Activated T-helper 17 cell treated with anti-CD3 and anti-CD28 coated beads, Interleukin-2, amount 50 U/mL, for 72 hours (primary cell): ENCODE measurements at regions not wholly inside any gene's neighbourhood (a gene's known extent, or its start where the extent isn't known, plus 50 kb on each side); places are given as distances from the start of the nearest gene placed in this dataset.

Experiments
- ATAC-seq: fragments of 150-1000 bp; cut with Tn5 transposase; replicated peaks from 2 replicates; pipeline ENCODE4 v1.10.0; 2021; ENCODE audit warnings: mild to moderate bottlenecking, moderate library complexity
- H3K27ac Mint-ChIP-seq: one replicate; pipeline ENCODE4 v1.8.0; 2022; ENCODE audit warnings: mixed read lengths
- H3K27me3 Mint-ChIP-seq: one replicate; pipeline ENCODE4 v1.8.0; 2022; ENCODE audit warnings: mixed read lengths
- H3K36me3 Mint-ChIP-seq: one replicate; pipeline ENCODE4 v1.8.0; 2022; ENCODE audit warnings: low read depth, mild to moderate bottlenecking, mixed read lengths
- H3K4me1 Mint-ChIP-seq: one replicate; pipeline ENCODE4 v1.8.0; 2022; ENCODE audit warnings: mixed read lengths
- H3K4me3 Mint-ChIP-seq: one replicate; pipeline ENCODE4 v1.8.0; 2022; ENCODE audit warnings: mild to moderate bottlenecking, mixed read lengths
- H3K9me3 Mint-ChIP-seq: one replicate; pipeline ENCODE4 v1.8.0; 2022; ENCODE audit warnings: mixed read lengths

- H3K9me3 Mint-ChIP-seq: peaks cover 9% of the 10 kb centered on the region
- H3K27ac Mint-ChIP-seq: no peak overlapping the region
- H3K4me3 Mint-ChIP-seq: no peak overlapping the region
- H3K4me1 Mint-ChIP-seq: no peaks in the 10 kb centered on the region
- H3K27me3 Mint-ChIP-seq: no peaks in the 10 kb centered on the region
- H3K36me3 Mint-ChIP-seq: no peaks in the 10 kb centered on the region
- no peak for ATAC-seq
Measured at GRCh38 chr10:108244443-108245228, 1080.1 kb upstream of the SORCS1 start.

GRCh38 chr10:108241166-108241565 lies 1076.7 kb upstream of the SORCS1 start:
- Mint-ChIP-seq H3K9me3 (peaks cover 14% of the 10 kb centered on the region), H3K36me3 (no peaks in the 10 kb centered on the region), H3K27me3 (no peaks in the 10 kb centered on the region), H3K4me3 (no peak overlapping the region), H3K4me1 (no peaks in the 10 kb centered on the region), H3K27ac (no peak overlapping the region)
- ATAC-seq: no peak

DNA sequence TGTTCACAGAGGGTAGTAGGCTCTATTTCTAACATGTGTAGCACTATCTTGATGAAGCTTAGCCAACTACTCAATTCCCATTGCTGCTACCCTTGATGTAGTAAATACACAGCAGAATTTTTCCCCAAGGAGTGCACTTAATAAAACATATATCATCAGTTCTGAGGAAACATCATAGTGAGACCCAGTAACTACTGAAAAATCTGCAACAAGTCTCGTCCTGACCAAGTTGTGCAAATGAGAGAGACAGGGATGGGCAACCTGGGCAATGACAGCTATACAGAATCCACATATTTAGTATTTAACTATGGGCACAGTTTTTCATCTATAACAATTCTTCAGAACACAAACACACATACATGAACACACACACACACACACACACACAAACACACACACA lies 1073.8 kb upstream of the SORCS1 start:
- Mint-ChIP-seq H3K9me3 (peaks cover 18% of the 10 kb centered on the region), H3K4me1 (no peaks in the 10 kb centered on the region), H3K4me3 (no peak overlapping the region), H3K27me3 (no peaks in the 10 kb centered on the region), H3K27ac (no peak overlapping the region), H3K36me3 (no peaks in the 10 kb centered on the region)
- ATAC-seq: no peak

GRCh38 chr10:108230478-108231170 lies 1066.1 kb upstream of the SORCS1 start:
- H3K27me3 Mint-ChIP-seq: no peaks in the 10 kb centered on the region
- no peak overlapping the region for H3K4me3 Mint-ChIP-seq
- H3K27ac Mint-ChIP-seq: no peak overlapping the region

GRCh38 chr10:108208732-108209131 lies 1044.2 kb upstream of the SORCS1 start:
- Mint-ChIP-seq H3K4me1 (no peaks in the 10 kb centered on the region), H3K4me3 (no peak overlapping the region), H3K36me3 (no peaks in the 10 kb centered on the region), H3K27ac (no peak overlapping the region), H3K9me3 (peaks cover 19% of the 10 kb centered on the region), H3K27me3 (no peaks in the 10 kb centered on the region)
- no peak for ATAC-seq

More at GRCh38 chr10:108230478-108231170, 1066.1 kb upstream of the SORCS1 start:
- H3K36me3 Mint-ChIP-seq: no peaks in the 10 kb centered on the region
- no peak for ATAC-seq
- H3K9me3 Mint-ChIP-seq: peaks cover 17% of the 10 kb centered on the region
- H3K4me1 Mint-ChIP-seq: no peaks in the 10 kb centered on the region

DNA sequence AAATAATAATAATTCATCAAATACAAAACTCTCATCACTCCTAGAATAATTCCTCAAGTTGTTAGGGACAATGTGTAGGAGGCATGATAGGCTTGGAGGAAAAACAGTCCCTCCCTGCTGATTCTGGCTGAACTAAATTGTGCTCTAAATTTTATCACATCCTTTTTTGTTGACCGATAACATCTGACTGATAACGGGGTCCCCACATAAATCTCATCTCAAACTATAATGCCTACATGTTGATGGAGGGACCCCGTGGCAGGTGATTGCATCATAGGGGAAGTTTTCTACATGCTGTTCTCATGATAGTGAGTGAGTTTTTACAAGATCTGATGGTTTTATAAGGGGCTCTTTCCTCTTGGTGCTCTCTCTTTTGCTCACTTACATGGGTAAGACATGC lies 1043.5 kb upstream of the SORCS1 start:
- H3K27ac Mint-ChIP-seq: no peak overlapping the region
- H3K4me3 Mint-ChIP-seq: no peak overlapping the region
- ATAC-seq: no peak
- H3K9me3 Mint-ChIP-seq: peaks cover 14% of the 10 kb centered on the region
- no peaks in the 10 kb centered on the region for H3K27me3 Mint-ChIP-seq
- H3K36me3 Mint-ChIP-seq: no peaks in the 10 kb centered on the region
- H3K4me1 Mint-ChIP-seq: no peaks in the 10 kb centered on the region

- ATAC-seq: no peak
- Mint-ChIP-seq H3K36me3 (no peaks in the 10 kb centered on the region), H3K27me3 (no peaks in the 10 kb centered on the region), H3K4me3 (no peak overlapping the region), H3K9me3 (peaks cover 15% of the 10 kb centered on the region), H3K27ac (no peak overlapping the region), H3K4me1 (no peaks in the 10 kb centered on the region)
Measured at GRCh38 chr10:108204528-108205305, 1040.2 kb upstream of the SORCS1 start.

DNA sequence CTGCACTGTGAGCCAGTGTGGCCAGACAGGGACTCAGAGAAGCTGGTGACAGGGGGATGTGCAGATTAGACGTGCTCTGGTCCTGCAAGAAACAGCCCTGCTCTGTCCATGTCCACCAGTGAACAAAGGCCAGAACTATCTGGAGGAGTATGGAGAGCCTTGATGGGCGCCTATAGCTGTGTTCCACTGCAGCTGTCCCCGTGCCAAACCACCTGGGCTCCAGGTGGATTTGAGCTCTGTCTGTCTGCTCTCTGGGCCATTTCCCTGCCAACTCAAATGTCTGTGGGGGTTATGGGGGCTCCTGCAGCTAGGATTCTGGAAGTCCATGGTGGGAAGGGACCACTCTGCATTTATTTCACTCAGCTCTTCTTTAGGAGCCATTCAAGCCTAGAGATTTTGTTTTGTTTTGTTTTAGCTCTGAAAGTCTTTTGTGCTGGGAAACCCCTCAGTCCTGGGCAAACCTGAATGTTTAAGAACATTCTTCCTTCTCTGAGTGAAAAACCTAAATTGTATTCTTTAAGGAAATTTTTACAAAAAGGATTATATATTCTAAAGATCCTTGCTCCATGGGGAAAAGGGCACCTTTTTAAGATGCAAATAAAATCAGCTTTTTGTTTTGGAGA lies 1039.5 kb upstream of the SORCS1 start:
- H3K27me3 Mint-ChIP-seq: no peaks in the 10 kb centered on the region

GRCh38 chr10:108187408-108188012 lies 1023.0 kb upstream of the SORCS1 start:
- H3K36me3 Mint-ChIP-seq: no peaks in the 10 kb centered on the region
- no peaks in the 10 kb centered on the region for H3K4me1 Mint-ChIP-seq
- H3K9me3 Mint-ChIP-seq: peaks cover 40% of the 10 kb centered on the region
- ATAC-seq: no peak
- no peak overlapping the region for H3K4me3 Mint-ChIP-seq
- no peak overlapping the region for H3K27ac Mint-ChIP-seq
- no peaks in the 10 kb centered on the region for H3K27me3 Mint-ChIP-seq

More for the DNA sequence above, 1039.5 kb upstream of the SORCS1 start:
- Mint-ChIP-seq H3K9me3 (peaks cover 11% of the 10 kb centered on the region), H3K4me3 (no peak overlapping the region), H3K27ac (no peak overlapping the region), H3K36me3 (no peaks in the 10 kb centered on the region), H3K4me1 (no peaks in the 10 kb centered on the region)
- no peak for ATAC-seq

DNA sequence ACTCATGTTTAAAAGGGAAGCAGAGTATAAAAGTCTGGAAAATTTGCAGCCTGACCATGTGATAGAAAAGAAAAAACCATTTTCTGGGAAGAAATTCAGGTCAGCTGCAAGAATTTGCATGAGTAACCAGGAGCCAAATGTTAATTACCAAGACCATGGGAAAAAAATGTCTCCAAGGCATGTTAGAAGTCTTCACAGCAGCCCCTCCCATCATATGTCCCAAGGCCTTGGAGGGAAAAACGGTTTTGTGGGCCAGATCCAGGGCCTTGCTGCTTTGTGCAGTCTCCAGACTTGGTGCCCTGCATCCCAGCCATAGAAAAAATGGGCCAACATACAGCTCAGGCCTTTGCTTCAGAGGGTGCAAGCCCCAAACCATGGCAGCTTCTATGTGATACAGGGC lies 1019.6 kb upstream of the SORCS1 start:
- H3K4me1 Mint-ChIP-seq: no peaks in the 10 kb centered on the region
- no peak overlapping the region for H3K27ac Mint-ChIP-seq
- peaks cover 49% of the 10 kb centered on the region for H3K9me3 Mint-ChIP-seq
- H3K4me3 Mint-ChIP-seq: no peak overlapping the region
- H3K27me3 Mint-ChIP-seq: no peaks in the 10 kb centered on the region
- ATAC-seq: no peak
- no peaks in the 10 kb centered on the region for H3K36me3 Mint-ChIP-seq

DNA sequence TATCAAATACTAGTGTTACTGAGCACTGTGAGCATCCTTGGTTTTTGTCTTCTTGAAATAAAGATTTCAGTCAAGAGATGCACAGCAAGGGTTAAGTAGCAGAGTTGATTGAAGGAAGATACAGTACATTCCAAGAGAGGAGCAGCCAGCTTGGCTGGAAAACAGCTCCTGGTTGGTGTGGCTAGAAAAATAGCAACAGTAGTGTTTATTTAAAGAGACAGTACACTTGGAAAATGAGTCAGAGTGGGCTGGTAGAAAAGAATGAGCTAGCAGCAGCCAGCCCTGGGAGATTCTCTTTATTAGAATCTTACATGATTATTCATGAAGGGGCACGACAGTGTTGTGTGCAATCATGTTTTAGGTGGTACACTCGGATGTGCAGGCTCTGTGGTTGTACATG lies 1016.4 kb upstream of the SORCS1 start:
- no peak for ATAC-seq
- H3K9me3 Mint-ChIP-seq: peaks cover 34% of the 10 kb centered on the region
- H3K27me3 Mint-ChIP-seq: no peaks in the 10 kb centered on the region
- H3K4me1 Mint-ChIP-seq: no peaks in the 10 kb centered on the region
- no peak overlapping the region for H3K4me3 Mint-ChIP-seq
- H3K36me3 Mint-ChIP-seq: no peaks in the 10 kb centered on the region
- H3K27ac Mint-ChIP-seq: no peak overlapping the region

DNA sequence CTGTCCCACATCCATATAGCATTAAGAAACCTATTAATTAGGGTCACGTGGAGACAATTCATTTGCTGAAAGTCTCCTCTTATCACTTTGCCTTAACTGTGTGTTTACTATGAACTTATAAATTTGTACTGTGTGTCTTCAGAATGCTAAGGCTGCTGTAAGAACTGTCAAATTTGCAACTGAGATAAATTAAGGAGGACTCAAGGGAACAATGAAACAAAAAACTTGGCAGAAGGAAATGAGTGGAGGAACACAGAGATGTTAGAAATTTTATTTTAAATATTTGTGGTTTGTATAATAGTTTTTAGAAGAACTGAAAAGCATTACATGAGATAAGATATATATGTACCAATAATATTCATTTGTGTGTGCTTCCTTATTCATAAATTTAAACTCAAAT lies 1005.3 kb upstream of the SORCS1 start:
- Mint-ChIP-seq H3K27me3 (no peaks in the 10 kb centered on the region), H3K36me3 (no peaks in the 10 kb centered on the region), H3K9me3 (peaks cover 12% of the 10 kb centered on the region), H3K4me3 (no peak overlapping the region), H3K4me1 (no peaks in the 10 kb centered on the region), H3K27ac (no peak overlapping the region)
- ATAC-seq: no peak

DNA sequence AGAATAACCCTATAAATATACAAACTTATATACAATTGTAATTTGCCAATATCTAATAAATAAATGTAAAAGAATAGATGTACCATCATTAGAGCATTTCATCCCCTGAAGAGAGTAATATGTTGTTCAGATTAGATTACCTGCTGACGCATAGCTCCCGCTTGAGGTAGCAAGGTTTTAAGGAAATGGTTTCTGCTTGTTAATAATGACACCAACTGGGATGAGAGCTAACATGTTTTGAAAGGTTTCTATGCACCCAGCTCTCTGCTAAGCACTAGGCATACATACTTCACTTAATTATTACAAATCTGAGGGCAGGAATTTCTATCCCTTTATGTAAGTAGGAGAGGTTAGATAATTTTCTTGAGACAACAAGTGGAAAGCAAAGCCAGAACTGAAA lies 1003.3 kb upstream of the SORCS1 start:
- peaks cover 17% of the 10 kb centered on the region for H3K9me3 Mint-ChIP-seq
- H3K4me3 Mint-ChIP-seq: no peak overlapping the region
- no peak for ATAC-seq
- H3K27ac Mint-ChIP-seq: no peak overlapping the region
- no peaks in the 10 kb centered on the region for H3K27me3 Mint-ChIP-seq
- H3K36me3 Mint-ChIP-seq: no peaks in the 10 kb centered on the region
- H3K4me1 Mint-ChIP-seq: no peaks in the 10 kb centered on the region

DNA sequence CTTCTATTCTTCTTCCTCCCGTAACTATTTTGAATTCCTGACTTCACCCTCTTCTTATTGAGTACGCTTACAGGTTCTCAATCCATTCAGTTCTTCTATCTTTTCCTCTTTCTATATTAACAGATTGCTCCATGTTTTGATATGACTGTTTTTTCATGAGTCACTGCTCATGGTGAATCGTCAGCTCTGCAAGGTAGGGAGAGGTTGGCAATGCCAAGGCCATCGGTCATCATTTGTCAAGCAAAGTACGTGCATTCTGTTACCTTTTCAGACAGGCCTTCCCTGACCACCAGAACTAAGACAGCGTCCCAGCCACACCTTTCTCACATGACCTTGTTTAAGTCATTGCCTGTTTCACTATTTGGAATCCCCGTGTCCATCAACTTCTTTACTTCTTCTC lies 1001.9 kb upstream of the SORCS1 start:
- ATAC-seq: no peak
- Mint-ChIP-seq H3K36me3 (no peaks in the 10 kb centered on the region), H3K4me1 (no peaks in the 10 kb centered on the region), H3K27me3 (no peaks in the 10 kb centered on the region), H3K9me3 (peaks cover 14% of the 10 kb centered on the region), H3K27ac (no peak overlapping the region), H3K4me3 (no peak overlapping the region)
